ENCODE measurements at regions not wholly inside any gene's neighbourhood (a gene's known extent, or its start where the extent isn't known, plus 50 kb on each side); places are given as distances from the start of the nearest gene placed in this dataset.

DNA sequence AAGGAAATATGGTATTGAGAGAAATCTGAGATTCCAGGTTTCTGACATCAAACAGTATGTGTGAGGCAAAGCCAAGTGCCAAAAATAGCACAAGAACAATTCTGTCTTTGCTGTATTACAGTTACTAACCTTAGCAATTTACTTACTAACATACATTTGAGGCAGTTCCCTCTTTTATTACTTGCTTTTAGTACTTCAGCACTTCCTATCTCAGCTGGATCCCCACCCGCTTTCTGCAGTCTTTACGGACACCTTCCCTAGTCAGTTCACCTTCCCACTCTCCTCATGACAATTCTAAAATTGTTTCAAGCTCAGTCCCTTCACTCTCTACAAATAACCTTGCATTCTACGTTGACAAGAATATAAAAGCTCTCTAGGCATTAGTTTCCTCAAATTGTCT, 79.2 kb downstream of the ELAPOR2 start (continued):
- TF ChIP-seq RELB (IDR thresholded peaks at IDR 0.05; ENCODE audit: low read depth): no peak
- TF ChIP-seq RAD21 (IDR thresholded peaks at IDR 0.05; ENCODE audit: insufficient read depth, low read depth, low read length): no peak
- no peak for TF ChIP-seq JUNB (IDR thresholded peaks at IDR 0.05)
- TF ChIP-seq BACH1 (IDR thresholded peaks at IDR 0.05; ENCODE audit: borderline replicate concordance): no peak
- TF ChIP-seq PBX3 (IDR thresholded peaks at IDR 0.05; ENCODE audit: insufficient replicate concordance, low read depth, low read length): no peak
- no peak for TF ChIP-seq BMI1 (IDR thresholded peaks at IDR 0.05; ENCODE audit: borderline replicate concordance)
- TF ChIP-seq SRF (IDR thresholded peaks at IDR 0.05; ENCODE audit: low read depth in 2 of 2, low read length in 2 of 2): no peak
- no peak for TF ChIP-seq MYC (IDR thresholded peaks at IDR 0.05; ENCODE audit: insufficient read depth, insufficient read length, insufficient replicate concordance, low read length, severe bottlenecking)
- no peak for TF ChIP-seq ZNF622 (IDR thresholded peaks at IDR 0.05)
- no peak for TF ChIP-seq E2F8 (IDR thresholded peaks at IDR 0.05; ENCODE audit: low read depth, partially characterized antibody)
- TF ChIP-seq ATF7 (IDR thresholded peaks at IDR 0.05; ENCODE audit: low read depth): no peak
